Parathyroid adenoma (tissue), 2 donors: ENCODE measurements at regions not wholly inside any gene's neighbourhood (a gene's known extent, or its start where the extent isn't known, plus 50 kb on each side); places are given as distances from the start of the nearest gene placed in this dataset.

Experiments used
- H2AFZ ChIP-seq: fragments of 300-600 bp; sonication (generic); one replicate; pipeline ENCODE4 v1.7.0; 2017; ENCODE audit warnings: antibody characterized with exemption, mild to moderate bottlenecking
- H3K27ac ChIP-seq: fragments of 300-600 bp; sonication (generic); one replicate; pipeline ENCODE4 v1.7.0; 2017
- H3K27me3 ChIP-seq: fragments of 300-600 bp; sonication (generic); one replicate; pipeline ENCODE4 v1.7.0; 2017; ENCODE audit warnings: low read length; ENCODE audit not compliant: control insufficient read depth, insufficient read depth
- H3K36me3 ChIP-seq: fragments of 300-600 bp; sonication (generic); one replicate; pipeline ENCODE4 v1.7.0; 2017; ENCODE audit warnings: low read length; ENCODE audit not compliant: control insufficient read depth, insufficient read depth
- H3K4me1 ChIP-seq: fragments of 300-600 bp; sonication (generic); one replicate; pipeline ENCODE4 v1.7.0; 2017; ENCODE audit warnings: control low read depth
- H3K4me2 ChIP-seq: fragments of 300-600 bp; sonication (generic); one replicate; pipeline ENCODE4 v1.7.0; 2017; ENCODE audit warnings: low read length
- H3K4me3 ChIP-seq: fragments of 300-600 bp; sonication (generic); one replicate; pipeline ENCODE4 v1.7.0; 2017; ENCODE audit warnings: low read depth, low read length
- H3K79me2 ChIP-seq: fragments of 300-600 bp; sonication (generic); one replicate; pipeline ENCODE4 v1.7.0; 2017; ENCODE audit warnings: control low read depth
- H3K9ac ChIP-seq: fragments of 300-600 bp; sonication (generic); one replicate; pipeline ENCODE4 v1.7.0; 2017; ENCODE audit warnings: mild to moderate bottlenecking
- H3K9me3 ChIP-seq: fragments of 300-600 bp; sonication (generic); one replicate; pipeline ENCODE4 v1.7.0; 2017; ENCODE audit warnings: low read length; ENCODE audit not compliant: control insufficient read depth
- CTCF ChIP-seq: fragments of 300-600 bp; sonication (generic); IDR thresholded peaks from one replicate; pipeline ENCODE4 v1.7.0; 2017; ENCODE audit warnings: antibody characterized with exemption, mild to moderate bottlenecking
- donor health status: primary hyperparathyroidism.

- Histone ChIP-seq H3K4me1 (no peaks in the 10 kb centered on the region), H3K79me2 (no peaks in the 10 kb centered on the region), H3K4me2 (no peak overlapping the region), H3K27ac (no peak overlapping the region), H2AFZ (no peak overlapping the region), H3K27me3 (peaks cover 4% of the 10 kb centered on the region), H3K9ac (no peak overlapping the region), H3K9me3 (no peaks in the 10 kb centered on the region), H3K4me3 (no peak overlapping the region), H3K36me3 (no peaks in the 10 kb centered on the region)
- TF ChIP-seq CTCF: no peak
Observed at GRCh38 chr9:36734737-36735136, 162.0 kb downstream of the MELK start.

GRCh38 chr9:36736648-36737047, 164.0 kb downstream of the MELK start:
- no peak for TF ChIP-seq CTCF

GRCh38 chr9:36738318-36738976, 165.8 kb downstream of the MELK start:
- Histone ChIP-seq H3K27ac (no peak overlapping the region), H3K9ac (no peak overlapping the region), H3K36me3 (no peaks in the 10 kb centered on the region), H3K4me1 (no peaks in the 10 kb centered on the region), H3K27me3 (peaks cover 6% of the 10 kb centered on the region), H2AFZ (no peak overlapping the region), H3K79me2 (no peaks in the 10 kb centered on the region), H3K4me3 (no peak overlapping the region), H3K4me2 (no peak overlapping the region), H3K9me3 (no peaks in the 10 kb centered on the region)
- no peak for TF ChIP-seq CTCF

More at GRCh38 chr9:36736648-36737047, 164.0 kb downstream of the MELK start:
- H3K4me2 ChIP-seq: no peak overlapping the region
- no peaks in the 10 kb centered on the region for H3K4me1 ChIP-seq
- no peaks in the 10 kb centered on the region for H3K79me2 ChIP-seq
- H3K27ac ChIP-seq: no peak overlapping the region
- H3K9ac ChIP-seq: no peak overlapping the region
- peaks cover 6% of the 10 kb centered on the region for H3K27me3 ChIP-seq
- no peak overlapping the region for H2AFZ ChIP-seq
- H3K4me3 ChIP-seq: no peak overlapping the region
- H3K9me3 ChIP-seq: no peaks in the 10 kb centered on the region
- no peaks in the 10 kb centered on the region for H3K36me3 ChIP-seq

GRCh38 chr9:36739373-36740116, 166.8 kb downstream of the MELK start:
- peaks cover 6% of the 10 kb centered on the region for H3K27me3 ChIP-seq
- H3K79me2 ChIP-seq: no peaks in the 10 kb centered on the region
- H3K4me2 ChIP-seq: no peak overlapping the region
- H3K9ac ChIP-seq: no peak overlapping the region
- H3K27ac ChIP-seq: no peak overlapping the region
- H3K4me3 ChIP-seq: no peak overlapping the region
- H3K36me3 ChIP-seq: no peaks in the 10 kb centered on the region
- no peaks in the 10 kb centered on the region for H3K4me1 ChIP-seq
- no peak for TF ChIP-seq CTCF
- H3K9me3 ChIP-seq: no peaks in the 10 kb centered on the region
- no peak overlapping the region for H2AFZ ChIP-seq
